ENCODE measurements at regions not wholly inside any gene's neighbourhood (a gene's known extent, or its start where the extent isn't known, plus 50 kb on each side); places are given as distances from the start of the nearest gene placed in this dataset.
"Not testable (repeated sequence)": the region's sequence is repeated elsewhere in the genome, so short reads cannot be mapped to it uniquely, and the experiment has no call there.

DNA sequence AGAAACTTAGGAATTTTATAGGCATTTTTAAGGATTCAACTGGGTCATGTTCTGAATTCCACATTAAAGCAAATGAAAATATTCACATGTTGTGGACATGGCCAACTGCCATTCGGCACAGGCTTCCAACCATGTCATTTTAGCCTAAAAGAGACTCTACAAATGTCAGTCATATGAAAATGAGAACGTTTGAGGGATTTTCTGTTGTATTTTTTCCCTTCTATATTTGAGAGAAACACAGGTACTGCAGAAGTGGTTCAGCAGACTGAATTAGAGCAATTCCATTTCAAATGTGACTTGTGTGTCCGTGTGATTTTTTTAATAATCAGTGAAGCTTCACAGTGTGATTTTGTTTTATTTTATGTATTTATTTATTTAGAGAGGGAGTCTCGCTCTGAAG lies 124.3 kb downstream of the TP53TG3F start:
- not testable (repeated sequence) for H3K4me2 ChIP-seq; H3K27ac ChIP-seq; H3K9ac ChIP-seq; H3K9me3 ChIP-seq (replicated peaks in 1 of 11); H3K4me3 ChIP-seq; H3K27me3 ChIP-seq; H4K20me1 ChIP-seq; H3K4me1 ChIP-seq; H3K36me3 ChIP-seq

DNA sequence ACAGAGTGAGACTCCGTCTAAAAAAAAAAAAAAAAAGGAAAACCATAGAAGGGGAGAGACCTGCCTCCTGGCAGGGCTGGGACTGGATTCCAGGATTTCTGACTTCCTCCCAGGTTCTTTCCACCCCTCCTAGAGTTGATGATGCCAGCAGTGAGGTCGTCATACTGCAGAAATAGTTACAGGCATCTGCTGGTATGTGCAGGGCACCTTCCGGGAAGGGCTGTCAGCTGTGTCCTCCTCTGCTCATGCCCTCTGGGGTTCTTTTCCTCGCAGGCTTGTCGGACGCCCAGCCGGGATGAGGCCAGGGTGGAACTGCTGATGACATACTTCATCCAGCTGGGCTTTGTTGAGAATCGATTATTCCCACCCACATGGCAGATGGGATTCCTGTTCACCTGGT lies 129.2 kb downstream of the TP53TG3F start:
- not testable (repeated sequence) for H4K20me1 ChIP-seq; H3K27ac ChIP-seq; H3K9me3 ChIP-seq (replicated peaks in 1 of 11)

DNA sequence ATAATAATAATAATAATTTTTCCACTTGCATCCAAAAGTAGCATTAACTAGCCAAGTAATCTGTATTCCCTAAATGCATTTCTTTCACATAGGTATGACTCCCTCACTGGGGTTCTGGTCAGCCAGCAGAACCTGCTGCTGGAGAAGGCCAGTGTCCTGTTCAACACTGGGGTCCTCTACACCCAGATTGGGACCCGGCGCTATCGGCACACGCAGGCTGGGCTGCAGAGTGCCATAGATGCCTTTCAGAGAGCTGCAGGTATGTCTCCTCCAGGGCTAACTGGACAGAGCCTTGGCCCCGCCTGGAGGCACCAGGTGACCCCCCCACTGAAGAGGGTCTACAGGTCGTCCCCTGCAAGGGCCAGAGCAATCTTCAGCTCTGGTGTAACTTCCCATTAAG lies 133.9 kb downstream of the TP53TG3F start:
- not testable (repeated sequence) for H3K27me3 ChIP-seq; H3K9ac ChIP-seq; H4K20me1 ChIP-seq; H3K4me2 ChIP-seq; H3K4me1 ChIP-seq; H3K4me3 ChIP-seq; H3K9me3 ChIP-seq (replicated peaks in 1 of 11); H3K36me3 ChIP-seq; H3K27ac ChIP-seq

More for the DNA sequence above, 129.2 kb downstream of the TP53TG3F start:
- H3K9ac ChIP-seq, H3K4me2 ChIP-seq, H3K36me3 ChIP-seq, H3K4me3 ChIP-seq, H3K27me3 ChIP-seq, H3K4me1 ChIP-seq: not testable (repeated sequence)

DNA sequence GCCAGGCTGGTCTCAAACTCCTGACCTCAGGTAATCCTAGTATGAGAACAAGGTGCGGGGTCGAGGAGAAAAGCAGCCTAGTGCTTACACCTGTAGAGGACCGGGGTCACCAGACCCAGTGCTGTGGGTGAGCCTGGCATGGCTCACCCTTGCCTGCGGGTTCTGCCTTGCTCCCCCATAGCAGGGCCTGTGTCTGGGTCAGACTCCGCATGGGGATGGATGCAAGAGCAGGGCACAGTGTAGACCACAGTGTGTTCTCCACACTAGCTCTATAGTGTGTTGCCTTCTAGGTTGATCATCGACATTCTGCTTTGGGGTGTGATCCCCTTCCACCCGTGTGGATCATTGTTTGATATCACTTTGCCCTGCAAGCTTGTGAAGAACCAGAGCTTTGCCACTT lies 135.7 kb downstream of the TP53TG3F start:
- not testable (repeated sequence) for H3K27ac ChIP-seq; H3K4me3 ChIP-seq; H4K20me1 ChIP-seq; H3K9ac ChIP-seq; H3K4me1 ChIP-seq; H3K27me3 ChIP-seq; H3K9me3 ChIP-seq (replicated peaks in 1 of 11); H3K4me2 ChIP-seq; H3K36me3 ChIP-seq

DNA sequence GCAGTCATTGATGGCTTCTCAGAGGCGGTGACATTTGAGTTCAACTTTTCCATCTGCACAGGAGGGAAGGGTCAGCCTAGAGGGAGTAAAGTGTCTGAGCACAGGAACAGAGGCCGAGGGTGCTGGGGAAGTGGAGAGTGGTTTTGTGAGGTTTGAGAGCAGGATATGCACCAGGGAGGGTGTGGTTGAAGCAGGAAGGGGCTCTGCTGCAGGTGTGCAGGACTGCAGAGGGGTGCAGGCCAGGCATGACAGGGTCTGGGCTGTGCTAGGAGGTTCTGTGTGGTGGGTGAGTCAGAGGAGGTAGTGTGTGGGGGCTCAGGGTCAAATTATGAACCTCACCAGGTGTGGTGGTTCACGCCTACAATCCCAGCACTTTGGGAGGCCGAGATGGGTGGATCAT lies 141.6 kb downstream of the TP53TG3F start:
- H3K4me2 ChIP-seq; H3K27ac ChIP-seq; H3K9me3 ChIP-seq (replicated peaks in 1 of 11); H3K4me1 ChIP-seq; H4K20me1 ChIP-seq; H3K27me3 ChIP-seq; H3K9ac ChIP-seq; H3K4me3 ChIP-seq; H3K36me3 ChIP-seq: not testable (repeated sequence)

DNA sequence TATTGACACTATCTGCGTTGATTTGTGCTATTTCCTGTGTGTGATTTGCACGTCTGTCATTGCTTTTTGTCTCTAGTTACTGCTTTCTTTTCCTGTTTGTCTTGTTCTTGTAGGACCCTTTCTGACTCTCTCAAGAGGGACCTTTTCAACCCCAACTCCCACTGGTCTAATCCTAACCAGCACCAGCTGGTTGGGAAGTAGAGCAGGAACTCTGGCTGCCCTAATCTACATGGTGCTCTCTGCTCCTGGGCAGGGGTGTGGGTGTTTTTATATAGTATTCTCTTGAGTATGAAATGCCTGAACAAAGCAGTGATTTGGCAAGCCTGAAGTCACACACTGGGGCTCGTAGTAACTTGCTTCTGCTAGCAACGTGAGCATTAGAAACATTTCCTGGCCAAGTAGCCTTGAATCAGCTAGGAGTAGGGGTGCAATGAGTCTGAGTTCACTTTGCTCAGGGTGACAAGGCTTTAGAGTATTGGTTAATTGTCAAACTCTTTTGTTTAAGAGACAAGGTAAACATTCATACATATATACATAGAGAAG lies 164.2 kb downstream of the TP53TG3F start:
- not testable (repeated sequence) for H3K36me3 ChIP-seq; H4K20me1 ChIP-seq; H3K4me2 ChIP-seq; H3K9me3 ChIP-seq (replicated peaks in 1 of 11); H3K4me1 ChIP-seq; H3K9ac ChIP-seq; H3K27ac ChIP-seq; H3K4me3 ChIP-seq; H3K27me3 ChIP-seq

DNA sequence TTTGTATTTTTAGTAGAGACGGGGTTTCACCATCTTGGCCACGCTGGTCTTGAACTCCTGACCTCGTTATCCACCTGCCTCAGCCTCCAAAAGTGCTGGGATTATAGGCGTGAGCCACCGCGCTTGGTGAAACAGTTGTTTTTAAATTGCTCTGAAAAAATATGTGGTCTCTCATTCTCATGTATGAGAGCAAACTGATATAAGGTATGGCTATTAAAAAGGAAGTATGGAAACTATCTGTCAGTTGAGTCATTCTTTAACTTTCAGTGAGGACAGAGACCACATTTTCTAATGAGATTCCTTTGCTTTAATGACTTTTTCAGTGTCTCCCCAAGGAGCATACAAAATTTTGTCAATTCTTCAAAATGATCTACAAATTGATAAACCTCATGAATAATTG lies 169.5 kb downstream of the TP53TG3F start:
- H4K20me1 ChIP-seq; H3K4me1 ChIP-seq; H3K9me3 ChIP-seq (replicated peaks in 1 of 11); H3K4me2 ChIP-seq; H3K4me3 ChIP-seq; H3K9ac ChIP-seq; H3K27ac ChIP-seq; H3K36me3 ChIP-seq; H3K27me3 ChIP-seq: not testable (repeated sequence)

DNA sequence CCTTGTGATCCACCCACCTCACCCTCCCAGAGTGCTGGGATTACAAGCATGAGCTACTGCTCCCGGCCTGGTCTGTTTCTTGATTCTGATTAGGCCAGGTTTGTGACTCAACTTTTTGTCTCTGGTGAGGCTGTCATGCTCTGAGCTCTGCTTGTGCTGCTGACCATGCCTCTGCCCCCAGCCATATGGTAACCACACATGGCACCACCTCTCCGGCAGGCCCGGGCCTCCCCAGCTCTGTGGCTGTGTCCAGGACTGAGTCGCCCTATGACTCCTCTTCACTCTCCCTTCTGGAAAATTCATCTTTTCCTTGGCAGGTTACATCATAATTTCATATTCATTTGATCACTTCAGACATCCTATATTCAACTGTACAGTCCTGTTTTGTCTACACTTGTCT lies 172.3 kb downstream of the TP53TG3F start:
- not testable (repeated sequence) for H3K27me3 ChIP-seq; H3K4me1 ChIP-seq; H3K4me2 ChIP-seq; H3K9me3 ChIP-seq (replicated peaks in 1 of 11); H3K27ac ChIP-seq; H4K20me1 ChIP-seq; H3K9ac ChIP-seq; H3K4me3 ChIP-seq; H3K36me3 ChIP-seq

DNA sequence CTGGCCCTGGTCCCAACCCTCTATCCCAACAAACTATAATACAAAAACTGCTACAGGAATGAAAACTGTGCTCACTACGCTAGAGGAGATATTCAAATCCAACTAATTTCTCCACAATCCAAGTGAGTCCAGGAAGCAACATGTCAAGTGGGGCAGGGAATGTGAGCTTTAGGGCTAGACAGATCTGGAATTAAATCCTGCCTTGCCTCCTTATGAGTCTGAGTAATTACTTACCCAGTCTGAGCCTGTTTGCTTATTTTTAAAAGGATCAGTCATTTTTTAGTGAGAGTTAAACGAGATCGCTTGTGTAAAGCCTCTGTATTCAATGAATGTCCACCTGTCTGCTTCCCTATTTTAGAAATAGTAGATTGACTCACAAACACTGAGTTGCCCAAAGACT lies 174.6 kb downstream of the TP53TG3F start:
- not testable (repeated sequence) for H4K20me1 ChIP-seq; H3K4me2 ChIP-seq; H3K9me3 ChIP-seq (replicated peaks in 1 of 11); H3K27ac ChIP-seq; H3K9ac ChIP-seq; H3K27me3 ChIP-seq; H3K4me1 ChIP-seq; H3K4me3 ChIP-seq; H3K36me3 ChIP-seq

DNA sequence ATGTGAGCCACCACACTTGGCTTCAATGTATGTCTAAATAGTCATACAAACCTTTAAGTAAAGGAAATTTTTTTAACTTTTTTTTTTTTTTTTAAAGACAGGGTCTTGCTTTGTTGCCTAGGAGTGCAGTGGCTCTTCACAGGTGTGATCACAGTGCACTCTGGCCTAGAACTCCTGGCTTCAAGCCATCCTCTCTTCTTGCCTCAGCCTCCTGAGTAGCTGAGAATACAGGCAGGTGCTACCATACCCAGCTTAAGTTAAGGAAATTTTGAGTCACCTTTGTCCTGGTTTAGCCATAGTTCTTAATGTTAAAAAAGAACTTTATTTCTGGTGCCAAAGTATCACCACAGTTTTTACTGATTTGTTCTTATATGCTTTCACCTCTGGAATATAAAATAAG lies 177.3 kb downstream of the TP53TG3F start:
- not testable (repeated sequence) for H3K4me2 ChIP-seq; H3K27me3 ChIP-seq; H3K36me3 ChIP-seq; H3K27ac ChIP-seq; H4K20me1 ChIP-seq; H3K9ac ChIP-seq; H3K9me3 ChIP-seq (replicated peaks in 1 of 11); H3K4me1 ChIP-seq; H3K4me3 ChIP-seq

DNA sequence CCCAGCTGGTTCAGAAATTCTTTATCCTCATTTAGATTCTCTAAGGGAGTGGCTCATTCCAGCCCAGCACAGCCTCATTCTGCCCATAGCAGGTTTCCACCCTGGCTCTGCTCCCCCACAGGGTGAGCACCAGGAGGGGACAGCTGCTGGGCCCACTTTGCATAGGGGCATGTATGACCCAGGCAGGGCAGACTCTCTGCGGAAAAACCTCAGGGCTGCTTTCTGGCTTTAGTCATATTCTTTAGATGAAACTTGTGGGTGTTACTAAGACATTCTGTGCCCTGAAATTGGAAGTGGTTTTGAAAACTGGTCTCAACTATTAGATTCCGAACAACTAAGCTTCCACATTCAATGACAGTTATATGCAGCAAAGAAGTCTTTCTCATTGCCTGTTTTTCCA lies 183.9 kb downstream of the TP53TG3F start:
- H3K4me3 ChIP-seq; H3K9ac ChIP-seq; H3K27me3 ChIP-seq; H4K20me1 ChIP-seq; H3K36me3 ChIP-seq; H3K4me2 ChIP-seq; H3K9me3 ChIP-seq (replicated peaks in 1 of 11); H3K27ac ChIP-seq: not testable (repeated sequence)
- H3K4me1 ChIP-seq, result peaks cover 0 to 12% (median 0%) of the 10 kb centered on the region in 10 experiments; a peak in 7 of 20 replicates

DNA sequence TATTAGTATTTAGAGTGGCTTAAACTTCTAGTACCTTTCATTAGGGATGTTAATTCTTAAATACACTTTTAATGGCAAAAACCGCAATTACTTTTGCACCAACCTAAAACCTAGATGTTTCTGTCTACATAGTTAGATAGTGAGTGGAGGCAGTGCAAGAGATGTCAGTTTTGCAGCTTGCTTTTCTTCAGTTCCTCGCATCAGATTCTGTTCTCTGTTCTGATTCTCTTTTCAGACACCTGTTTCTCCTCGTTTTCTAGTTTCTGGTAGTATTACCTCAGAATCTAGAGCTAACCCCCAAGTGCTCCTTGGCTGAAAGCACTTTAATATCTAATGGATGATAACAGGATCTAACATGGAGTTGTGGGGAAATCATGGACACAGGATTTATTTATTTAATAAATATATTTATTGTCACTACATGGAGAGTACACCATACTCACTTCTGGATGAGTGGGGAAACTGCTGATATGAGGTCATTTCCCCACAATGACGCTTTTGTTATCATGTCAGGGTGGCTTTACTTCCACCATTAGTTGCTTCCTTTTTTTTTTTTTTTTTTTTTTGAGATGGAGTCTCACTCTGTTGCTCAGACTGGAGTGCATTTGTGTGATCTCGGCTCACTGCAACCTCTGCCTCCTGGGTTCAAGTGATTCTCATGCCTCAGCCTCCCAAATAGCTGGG lies 184.4 kb downstream of the TP53TG3F start:
- not testable (repeated sequence) for H3K27ac ChIP-seq; H3K27me3 ChIP-seq; H3K4me3 ChIP-seq; H3K9me3 ChIP-seq (replicated peaks in 1 of 11); H3K9ac ChIP-seq; H4K20me1 ChIP-seq; H3K36me3 ChIP-seq
- peaks cover 0 to 12% (median 0%) of the 10 kb centered on the region in 10 experiments; a peak in 7 of 20 replicates for H3K4me1 ChIP-seq
- H3K4me2 ChIP-seq, result peak overlapping the region in 4 of 11 experiments; percentile 7 to 57 (median 36); a peak in 4 of 22 replicates

DNA sequence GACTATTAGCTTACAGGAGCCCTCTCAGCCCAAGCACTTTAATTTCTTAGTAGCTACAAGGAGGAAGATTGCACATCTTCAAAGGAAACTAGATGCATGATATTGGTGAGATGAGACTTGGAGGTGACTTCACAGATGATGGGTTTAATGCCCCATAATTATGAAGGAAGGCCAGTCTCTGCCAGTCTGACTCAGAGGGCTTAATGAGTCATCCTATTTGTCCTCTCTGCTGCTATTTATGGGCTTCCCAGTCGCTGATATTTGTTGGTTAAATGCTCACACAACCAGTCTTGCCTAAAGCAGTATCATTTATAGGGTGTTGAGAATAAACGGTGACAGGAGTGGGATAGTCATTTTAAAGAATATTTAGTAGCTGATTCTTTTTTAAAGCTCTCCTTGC lies 187.0 kb downstream of the TP53TG3F start:
- H3K4me3 ChIP-seq; H3K27me3 ChIP-seq; H3K9ac ChIP-seq; H4K20me1 ChIP-seq; H3K9me3 ChIP-seq (replicated peaks in 1 of 11); H3K27ac ChIP-seq; H3K36me3 ChIP-seq: not testable (repeated sequence)
- H3K4me2 ChIP-seq, result peak overlapping the region in 2 of 11 experiments; percentile 21 to 33; a peak in 1 of 22 replicates
- H3K4me1 ChIP-seq, result peaks cover 0 to 12% (median 0%) of the 10 kb centered on the region in 10 experiments; a peak in 7 of 20 replicates

DNA sequence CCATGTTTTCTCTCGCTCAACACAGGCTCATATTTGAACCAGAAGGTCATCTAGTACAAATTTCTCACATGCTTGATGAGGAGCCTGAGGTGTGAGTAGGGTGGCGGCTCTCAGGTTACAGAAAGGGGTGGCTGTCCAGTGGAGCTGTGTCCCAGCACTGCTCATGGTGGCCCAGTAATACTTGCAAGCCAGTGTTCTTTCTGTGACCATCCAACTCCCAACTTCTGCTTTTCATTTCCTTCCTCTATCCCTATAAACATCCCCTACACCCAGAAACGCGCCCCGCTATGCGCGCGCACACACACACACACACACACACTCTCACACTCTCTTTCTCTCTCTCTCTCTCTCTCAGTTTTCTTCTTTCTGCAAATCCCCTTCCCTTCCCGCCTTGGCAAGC lies 196.3 kb downstream of the TP53TG3F start:
- H3K27ac ChIP-seq; H3K4me1 ChIP-seq; H4K20me1 ChIP-seq; H3K9me3 ChIP-seq (replicated peaks in 1 of 11); H3K36me3 ChIP-seq; H3K4me2 ChIP-seq; H3K9ac ChIP-seq; H3K27me3 ChIP-seq; H3K4me3 ChIP-seq: not testable (repeated sequence)

DNA sequence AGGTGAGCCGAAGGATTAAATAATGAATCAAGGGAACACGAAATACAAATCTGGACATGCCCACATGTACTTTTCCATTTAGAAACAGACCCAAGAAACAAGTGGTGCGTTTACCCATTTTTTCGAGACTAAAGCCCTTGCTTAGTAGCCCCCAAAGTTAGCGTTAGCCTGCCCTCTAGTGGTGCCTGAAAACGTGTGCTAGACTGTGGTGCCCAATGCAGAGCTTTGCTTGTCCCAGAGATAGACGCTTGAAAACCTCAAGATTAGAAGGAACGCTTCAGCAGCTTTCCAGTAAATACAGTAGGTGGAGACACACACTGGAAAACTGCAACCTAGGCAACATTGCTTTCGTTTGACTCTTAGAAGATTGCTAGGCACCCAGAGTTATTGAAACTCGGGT lies 197.0 kb downstream of the TP53TG3F start:
- not testable (repeated sequence) for H3K4me3 ChIP-seq; H4K20me1 ChIP-seq; H3K4me1 ChIP-seq; H3K36me3 ChIP-seq; H3K4me2 ChIP-seq; H3K27ac ChIP-seq; H3K9me3 ChIP-seq (replicated peaks in 1 of 11); H3K27me3 ChIP-seq; H3K9ac ChIP-seq
